HEK293 (cell line): ENCODE measurements at regions not wholly inside any gene's neighbourhood (a gene's known extent, or its start where the extent isn't known, plus 50 kb on each side); places are given as distances from the start of the nearest gene placed in this dataset.

Experiments used
- CTCF ChIA-PET: fragments of 350-600 bp; formaldehyde crosslinking; extraction: SDS; loops from one replicate; lab custom pipeline; 2021; ENCODE audit warnings: antibody characterized with exemption; lab: Yijun Ruan, JAX
- POLR2A ChIA-PET: fragments of 300-600 bp; formaldehyde crosslinking; extraction: SDS; loops from one replicate; lab custom pipeline; 2020; ENCODE audit warnings: antibody characterized with exemption, inconsistent platforms; lab: Yijun Ruan, JAX
- H3K27ac ChIP-seq: fragments of 200-500 bp; sonication (Bioruptor generic); 2 replicates; pipeline ENCODE4 v1.5.1; 2014; ENCODE audit warnings: low read depth, low read length, control low read depth, inconsistent platforms; ENCODE audit errors: extremely low read depth
- H3K36me3 ChIP-seq, 2 experiments: fragments of 200-500 bp in 1 of 2; sonication (Bioruptor generic) in 1 of 2; 1 replicate in 1 of 2; 2 replicates in 1 of 2; pipeline ENCODE4 v1.5.1; 2014 to 2017; ENCODE audit warnings: inconsistent platforms in 2 of 2, low read length in 2 of 2; ENCODE audit not compliant: control insufficient read depth in 2 of 2, insufficient read depth in 1 of 2
- H3K4me1 ChIP-seq: fragments of 200-500 bp; sonication (Bioruptor generic); 2 replicates; pipeline ENCODE4 v1.5.1; 2014; ENCODE audit warnings: mild to moderate bottlenecking, low read length, inconsistent platforms; ENCODE audit not compliant: control insufficient read depth, insufficient read depth
- H3K4me3 ChIP-seq: 2 replicates; pipeline ENCODE4 v1.5.1; 2011; ENCODE audit warnings: low read depth, mild to moderate bottlenecking, control low read depth, low read length, moderate library complexity
- H3K9me3 ChIP-seq: fragments of 200-500 bp; sonication (Bioruptor generic); 2 replicates; pipeline ENCODE4 v1.5.1; 2014; ENCODE audit warnings: low read depth, low read length, inconsistent platforms; ENCODE audit not compliant: control insufficient read depth, insufficient read depth
- GLI2 ChIP-seq: fragments of 450-650 bp; formaldehyde crosslinking; IDR thresholded peaks from 2 replicates; pipeline ENCODE4; 2017; ENCODE audit warnings: missing biosample characterization, missing genetic modification characterization, low read depth, borderline replicate concordance
- KLF8 ChIP-seq: fragments of 450-650 bp; formaldehyde crosslinking; IDR thresholded peaks from 2 replicates; pipeline ENCODE4 v1.5.1; 2016; ENCODE audit warnings: missing biosample characterization, missing genetic modification characterization
- ZBTB44 ChIP-seq: fragments of 450-650 bp; IDR thresholded peaks from 2 replicates; pipeline ENCODE4 v1.5.1; 2018; ENCODE audit warnings: missing biosample characterization, mild to moderate bottlenecking, missing genetic modification characterization
- ZFP69B ChIP-seq: fragments of 450-650 bp; formaldehyde crosslinking; IDR thresholded peaks from 2 replicates; pipeline ENCODE4 v1.5.1; 2016; ENCODE audit warnings: missing biosample characterization, missing genetic modification characterization
- ZNF10 ChIP-seq: fragments of 450-650 bp; formaldehyde crosslinking; IDR thresholded peaks from 2 replicates; pipeline ENCODE4 v1.5.1; 2017; ENCODE audit warnings: missing biosample characterization, missing genetic modification characterization
- ZNF114 ChIP-seq: fragments of 450-650 bp; formaldehyde crosslinking; IDR thresholded peaks from 2 replicates; pipeline ENCODE4 v1.5.0; 2017; ENCODE audit warnings: missing biosample characterization, missing genetic modification characterization
- ZNF148 ChIP-seq: fragments of 450-650 bp; formaldehyde crosslinking; IDR thresholded peaks from 2 replicates; pipeline ENCODE4 v1.5.0; 2017; ENCODE audit warnings: missing biosample characterization, missing genetic modification characterization, borderline replicate concordance
- ZNF202 ChIP-seq: fragments of 450-650 bp; formaldehyde crosslinking; IDR thresholded peaks from 2 replicates; pipeline ENCODE4 v1.5.1; 2016; ENCODE audit warnings: missing biosample characterization, missing genetic modification characterization, borderline replicate concordance
- ZNF302 ChIP-seq: fragments of 450-650 bp; formaldehyde crosslinking; IDR thresholded peaks from 2 replicates; pipeline ENCODE4 v1.5.1; 2016; ENCODE audit warnings: missing biosample characterization, missing genetic modification characterization, low read depth
- ZNF398 ChIP-seq: fragments of 450-650 bp; formaldehyde crosslinking; IDR thresholded peaks from 2 replicates; pipeline ENCODE4 v1.5.1; 2017; ENCODE audit warnings: missing biosample characterization, missing genetic modification characterization
- ZNF404 ChIP-seq: fragments of 450-650 bp; formaldehyde crosslinking; IDR thresholded peaks from 2 replicates; pipeline ENCODE4 v1.5.1; 2017; ENCODE audit warnings: missing biosample characterization, missing genetic modification characterization
- ZNF529 ChIP-seq: fragments of 450-650 bp; formaldehyde crosslinking; IDR thresholded peaks from 2 replicates; pipeline ENCODE4 v1.5.1; 2017; ENCODE audit warnings: missing genetic modification characterization, missing biosample characterization; ENCODE audit not compliant: insufficient replicate concordance
- ZNF645 ChIP-seq: fragments of 450-650 bp; formaldehyde crosslinking; IDR thresholded peaks from 2 replicates; pipeline ENCODE4; 2016; ENCODE audit warnings: missing biosample characterization, missing genetic modification characterization
- ZNF692 ChIP-seq: fragments of 450-650 bp; formaldehyde crosslinking; IDR thresholded peaks from 2 replicates; pipeline ENCODE4 v1.5.1; 2016; ENCODE audit warnings: missing biosample characterization, missing genetic modification characterization
- ZNF707 ChIP-seq: fragments of 450-650 bp; formaldehyde crosslinking; IDR thresholded peaks from 2 replicates; pipeline ENCODE4 v1.5.1; 2016; ENCODE audit warnings: missing biosample characterization, missing genetic modification characterization
- ZNF747 ChIP-seq: fragments of 450-650 bp; formaldehyde crosslinking; IDR thresholded peaks from 2 replicates; pipeline ENCODE4 v1.5.1; 2016; ENCODE audit warnings: missing biosample characterization, missing genetic modification characterization
- ZNF791 ChIP-seq: fragments of 450-650 bp; formaldehyde crosslinking; IDR thresholded peaks from 2 replicates; pipeline ENCODE4 v1.5.1; 2016; ENCODE audit warnings: missing biosample characterization, missing genetic modification characterization
- ZNF843 ChIP-seq: fragments of 450-650 bp; formaldehyde crosslinking; IDR thresholded peaks from 2 replicates; pipeline ENCODE4 v1.5.1; 2016; ENCODE audit warnings: missing biosample characterization, missing genetic modification characterization

GRCh38 chr2:64210816-64211215, 66.6 kb upstream of the PELI1 start:
- POLR2A ChIA-PET: no interaction called here
- Histone ChIP-seq H3K4me3 (no peak overlapping the region), H3K9me3 (no peaks in the 10 kb centered on the region), H3K4me1 (peaks cover 4% of the 10 kb centered on the region; the same call in 1 of the 2 replicates), H3K27ac (no peak overlapping the region), H3K36me3 (no peaks in the 10 kb centered on the region)
- CTCF ChIA-PET: no interaction called here
- no peak for TF ChIP-seq ZNF302
- no peak for TF ChIP-seq ZNF202 (tag by site-specific recombination)
- no peak for TF ChIP-seq ZNF398
- no peak for TF ChIP-seq ZNF707
- no peak for TF ChIP-seq ZNF692
- no peak for TF ChIP-seq ZNF10 (tag by site-specific recombination)
- TF ChIP-seq ZNF529 (tag by site-specific recombination): no peak
- TF ChIP-seq ZNF114: no peak
- TF ChIP-seq ZNF148 (tag by site-specific recombination): no peak
- TF ChIP-seq, all 188 proteins: peak for 0

GRCh38 chr2:64211276-64211921, 67.2 kb upstream of the PELI1 start:
- peaks cover 4% of the 10 kb centered on the region; the same call in 1 of the 2 replicates for H3K4me1 ChIP-seq

More at GRCh38 chr2:64211276-64211921, 67.2 kb upstream of the PELI1 start:
- Histone ChIP-seq H3K27ac (no peak overlapping the region), H3K9me3 (no peaks in the 10 kb centered on the region), H3K4me3 (no peak overlapping the region), H3K36me3 (no peaks in the 10 kb centered on the region)
- POLR2A ChIA-PET: no interaction called here
- TF ChIP-seq ZNF791 (tag by site-specific recombination) (no peak), ZBTB44 (tag by site-specific recombination) (no peak), ZNF747 (tag by site-specific recombination) (no peak), ZNF404 (tag by site-specific recombination) (no peak), ZNF398 (no peak), ZNF529 (tag by site-specific recombination) (no peak), GLI2 (tag by site-specific recombination) (no peak), KLF8 (tag by site-specific recombination) (no peak), ZFP69B (tag by site-specific recombination) (no peak), ZNF843 (tag by site-specific recombination) (no peak), ZNF645 (tag by site-specific recombination) (no peak)
- CTCF ChIA-PET: no interaction called here
